Right kidney (tissue), 1 donor: ENCODE measurements at regions not wholly inside any gene's neighbourhood (a gene's known extent, or its start where the extent isn't known, plus 50 kb on each side); places are given as distances from the start of the nearest gene placed in this dataset.

Experiments
- DNase-seq: peaks from one replicate; pipeline ENCODE4 v3.0.0-alpha.2; 2016

GRCh38 chr2:575030-575726 lies 102.0 kb downstream of the TMEM18 start:
- no peak for DNase-seq

- no peak for DNase-seq
These were observed 103.3 kb downstream of the TMEM18 start for GRCh38 chr2:573805-574392.

- no peak for DNase-seq
These were observed 104.2 kb downstream of the TMEM18 start for GRCh38 chr2:573025-573424.

GRCh38 chr2:569681-570080 lies 107.5 kb downstream of the TMEM18 start:
- no peak for DNase-seq

- DNase-seq: no peak
These were observed 108.5 kb downstream of the TMEM18 start for GRCh38 chr2:568639-569235.

- DNase-seq: peak; percentile 51
These were observed 109.2 kb downstream of the TMEM18 start for GRCh38 chr2:567865-568638.

GRCh38 chr2:567496-567864 lies 109.7 kb downstream of the TMEM18 start:
- DNase-seq: no peak

GRCh38 chr2:566379-567313 lies 110.6 kb downstream of the TMEM18 start:
- DNase-seq: no peak

GRCh38 chr2:564471-565181 lies 112.6 kb downstream of the TMEM18 start:
- no peak for DNase-seq

GRCh38 chr2:563512-563911 lies 113.7 kb downstream of the TMEM18 start:
- no peak for DNase-seq

GRCh38 chr2:562391-563364 lies 114.5 kb downstream of the TMEM18 start:
- DNase-seq: no peak

- no peak for DNase-seq
These were observed 118.3 kb downstream of the TMEM18 start for GRCh38 chr2:558879-559278.

GRCh38 chr2:558302-558642 lies 118.9 kb downstream of the TMEM18 start:
- DNase-seq: no peak

- DNase-seq: no peak
These were observed 119.4 kb downstream of the TMEM18 start for GRCh38 chr2:557635-558301.

GRCh38 chr2:556485-556884 lies 120.7 kb downstream of the TMEM18 start:
- DNase-seq: no peak

GRCh38 chr2:555164-555922 lies 121.9 kb downstream of the TMEM18 start:
- no peak for DNase-seq

GRCh38 chr2:554444-554843 lies 122.8 kb downstream of the TMEM18 start:
- DNase-seq: no peak

GRCh38 chr2:552906-553305 lies 124.3 kb downstream of the TMEM18 start:
- DNase-seq: no peak

- DNase-seq: no peak
These were observed 125.6 kb downstream of the TMEM18 start for GRCh38 chr2:551621-552020.
